ENCODE measurements at regions not wholly inside any gene's neighbourhood (a gene's known extent, or its start where the extent isn't known, plus 50 kb on each side); places are given as distances from the start of the nearest gene placed in this dataset.

GRCh38 chr5:56344594-56344993 is 111.5 kb upstream of the ANKRD55 start:
- no peak for TF ChIP-seq POLR2A (IDR thresholded peaks at IDR 0.05; ENCODE audit: extremely low read depth, insufficient read length)
- TF ChIP-seq CTCF (IDR thresholded peaks at IDR 0.05; ENCODE audit: low read depth, low read length): no peak
